ENCODE measurements at regions not wholly inside any gene's neighbourhood (a gene's known extent, or its start where the extent isn't known, plus 50 kb on each side); places are given as distances from the start of the nearest gene placed in this dataset.
A peak's percentile ranks its signal among the peaks of the same experiment; 100 is the strongest.

DNA sequence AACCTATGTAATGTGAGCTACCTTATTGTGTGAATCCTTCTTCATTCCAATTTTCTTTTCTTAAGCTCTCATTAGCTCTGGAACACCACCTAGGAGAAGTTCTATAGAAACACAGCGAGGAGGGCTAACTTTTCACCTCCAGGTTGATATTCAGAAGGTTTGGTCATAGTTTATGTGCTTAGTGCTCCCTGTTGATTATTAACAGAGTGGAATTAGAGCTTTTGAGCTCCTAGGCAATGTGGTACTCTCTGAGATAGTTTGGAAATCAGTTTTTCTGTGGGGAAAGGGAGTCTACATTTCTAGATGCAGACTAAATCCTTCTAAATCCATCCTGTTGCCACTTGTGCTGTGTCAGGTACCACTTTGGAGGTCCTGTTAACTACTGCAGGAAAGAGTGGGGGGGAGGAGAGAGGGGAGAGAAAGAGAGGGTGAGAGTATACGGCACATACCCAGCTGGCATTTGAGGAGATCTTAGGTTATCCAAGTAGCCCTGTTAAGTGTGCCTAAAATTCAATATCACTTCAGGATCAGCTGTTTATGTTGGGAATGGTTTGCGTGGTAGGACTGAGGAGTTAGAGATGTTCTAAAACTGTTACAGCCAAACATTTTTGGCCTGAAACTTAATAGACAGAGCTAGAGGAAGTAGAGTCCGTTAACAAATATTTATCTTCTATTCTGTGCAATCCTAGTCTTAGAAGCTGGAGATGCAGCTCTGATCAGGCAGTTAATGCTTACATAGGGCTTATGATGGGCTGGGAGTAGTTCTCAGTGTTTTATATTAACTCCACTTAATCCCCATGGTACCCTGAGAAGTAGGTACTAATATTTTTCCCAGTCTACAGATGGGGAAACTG, 117.5 kb upstream of the PROK2 start:
- H3K27ac ChIP-seq, result no peak overlapping the region
- CTCF ChIA-PET, result interaction anchor here (1.0 kb wide), 1 partner anchor 27 kb away, joined by 3 read pairs; no protein-coding TSS in a partner anchor
- POLR2A ChIA-PET (ENCODE audit: low non-redundant PET), result no interaction called here
- DNase-seq (ENCODE audit: low spot score), result no peak
- TF ChIP-seq, protein P1, sequence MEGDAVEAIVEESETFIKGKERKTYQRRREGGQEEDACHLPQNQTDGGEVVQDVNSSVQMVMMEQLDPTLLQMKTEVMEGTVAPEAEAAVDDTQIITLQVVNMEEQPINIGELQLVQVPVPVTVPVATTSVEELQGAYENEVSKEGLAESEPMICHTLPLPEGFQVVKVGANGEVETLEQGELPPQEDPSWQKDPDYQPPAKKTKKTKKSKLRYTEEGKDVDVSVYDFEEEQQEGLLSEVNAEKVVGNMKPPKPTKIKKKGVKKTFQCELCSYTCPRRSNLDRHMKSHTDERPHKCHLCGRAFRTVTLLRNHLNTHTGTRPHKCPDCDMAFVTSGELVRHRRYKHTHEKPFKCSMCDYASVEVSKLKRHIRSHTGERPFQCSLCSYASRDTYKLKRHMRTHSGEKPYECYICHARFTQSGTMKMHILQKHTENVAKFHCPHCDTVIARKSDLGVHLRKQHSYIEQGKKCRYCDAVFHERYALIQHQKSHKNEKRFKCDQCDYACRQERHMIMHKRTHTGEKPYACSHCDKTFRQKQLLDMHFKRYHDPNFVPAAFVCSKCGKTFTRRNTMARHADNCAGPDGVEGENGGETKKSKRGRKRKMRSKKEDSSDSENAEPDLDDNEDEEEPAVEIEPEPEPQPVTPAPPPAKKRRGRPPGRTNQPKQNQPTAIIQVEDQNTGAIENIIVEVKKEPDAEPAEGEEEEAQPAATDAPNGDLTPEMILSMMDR (conservative IDR thresholded peaks at IDR 0.05; ENCODE audit: low read depth), result no peak

DNA sequence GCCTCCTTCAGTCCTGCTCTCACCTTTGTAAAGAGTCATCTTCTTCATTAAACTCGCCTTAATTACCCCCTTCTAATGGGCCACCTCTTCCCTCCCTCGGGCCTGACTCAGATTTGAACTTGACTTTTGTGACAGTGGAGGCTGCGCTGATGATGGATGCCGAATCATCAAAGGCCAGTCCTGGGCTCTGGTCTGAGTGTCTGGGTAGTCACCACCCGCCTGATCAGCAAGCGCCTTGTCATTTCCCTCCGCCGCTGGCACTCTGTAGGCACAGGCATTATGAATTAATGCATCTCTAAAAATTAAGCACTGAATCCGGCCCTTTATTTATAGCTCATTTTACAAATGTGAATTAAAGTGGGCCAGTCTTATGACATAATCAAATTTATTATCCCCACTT, 116.7 kb upstream of the PROK2 start:
- POLR2A ChIA-PET (ENCODE audit: low non-redundant PET), result no interaction called here
- no peak overlapping the region for H3K27ac ChIP-seq
- no peak for DNase-seq (ENCODE audit: low spot score)
- CTCF ChIA-PET, result interaction anchor here (1.0 kb wide), 1 partner anchor 26 kb away, joined by 3 read pairs; no protein-coding TSS in a partner anchor
- TF ChIP-seq, protein P1 (conservative IDR thresholded peaks at IDR 0.05; ENCODE audit: low read depth), result no peak

DNA sequence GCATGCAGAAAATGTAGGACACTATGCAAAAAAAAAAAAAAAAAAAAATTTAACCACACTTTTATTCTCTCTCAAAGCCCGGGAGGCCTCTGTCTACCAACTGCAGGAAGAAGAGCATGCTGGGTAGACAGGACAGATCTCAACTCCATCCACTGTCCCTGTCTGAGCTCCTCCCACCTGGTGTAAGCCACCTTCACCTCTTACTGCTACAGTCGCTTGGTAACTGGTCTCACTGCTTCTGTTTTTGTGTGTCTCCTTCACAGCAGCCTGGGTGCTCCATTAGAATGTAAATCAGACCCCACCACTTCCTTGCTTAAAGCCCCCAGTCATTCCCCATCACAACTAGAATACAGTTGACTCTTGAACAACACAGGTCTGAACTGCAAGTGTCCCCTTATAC, 115.1 kb upstream of the PROK2 start:
- no peak for DNase-seq (ENCODE audit: low spot score)
- H3K27ac ChIP-seq, result no peak overlapping the region
- CTCF ChIA-PET, result no interaction called here
- TF ChIP-seq, protein P1 (conservative IDR thresholded peaks at IDR 0.05; ENCODE audit: low read depth), result no peak
- POLR2A ChIA-PET (ENCODE audit: low non-redundant PET), result no interaction called here

DNA sequence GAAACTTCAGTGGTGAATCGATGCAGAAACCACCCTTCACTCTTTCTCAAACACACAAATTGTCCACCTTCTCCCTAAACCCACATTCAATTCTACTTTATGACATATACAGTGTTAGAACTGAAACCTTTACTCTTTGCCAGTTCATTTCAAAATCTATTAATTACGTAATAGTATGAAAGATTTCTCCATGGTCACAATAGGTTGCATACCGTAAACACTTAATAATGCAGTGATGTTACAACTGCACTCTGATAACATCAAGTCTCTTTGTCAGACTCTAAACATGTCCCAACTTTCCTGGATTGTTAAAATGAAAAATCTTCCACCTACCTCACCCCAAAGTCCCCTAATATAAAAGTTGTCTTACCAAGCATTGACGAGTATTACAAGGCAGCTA, 111.8 kb upstream of the PROK2 start:
- CTCF ChIA-PET, result interaction anchor here (0.7 kb wide), 1 partner anchor 17 kb away, joined by 4 read pairs; no protein-coding TSS in a partner anchor
- TF ChIP-seq, protein P1 (conservative IDR thresholded peaks at IDR 0.05; ENCODE audit: low read depth), result no peak
- POLR2A ChIA-PET (ENCODE audit: low non-redundant PET), result no interaction called here

DNA sequence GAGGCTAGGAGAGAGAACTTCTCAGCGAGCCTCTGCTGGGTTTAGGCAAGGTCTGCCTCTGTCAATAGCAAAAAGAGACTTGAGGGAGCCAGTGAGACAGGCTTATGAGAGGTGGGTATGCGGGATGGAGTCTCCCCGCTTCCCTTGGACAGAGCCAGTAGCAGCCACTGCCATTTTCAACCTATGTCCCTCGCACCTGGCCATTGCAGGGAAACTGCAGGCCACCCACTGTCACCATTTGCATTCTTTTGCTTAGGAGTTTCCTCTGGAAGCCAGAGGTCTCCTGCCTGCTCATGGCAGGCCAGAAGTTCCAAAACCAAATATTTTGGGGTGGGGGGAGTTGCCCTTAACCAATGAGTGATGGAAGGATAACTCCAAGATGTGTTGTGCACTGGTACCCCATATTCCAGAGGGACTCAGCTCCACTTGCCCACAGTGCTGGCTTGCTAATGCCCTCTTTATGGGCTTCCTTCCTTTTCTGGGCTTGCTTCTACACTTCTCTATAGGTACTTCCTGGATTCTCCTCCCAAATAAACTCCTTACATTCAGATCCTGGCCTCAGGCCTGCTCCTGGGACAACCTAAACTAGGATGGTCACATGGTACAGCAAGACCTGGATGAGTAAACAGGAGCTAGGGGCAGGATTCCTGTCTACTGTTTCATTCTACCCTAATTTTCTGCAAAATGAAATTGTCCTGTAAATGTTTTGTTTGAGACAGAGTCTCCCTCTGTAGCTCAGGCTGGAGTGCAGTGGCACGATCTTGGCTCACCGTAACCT, 108.9 kb upstream of the PROK2 start:
- ChIA-PET POLR2A (ENCODE audit: low non-redundant PET) (no interaction called here), CTCF (interaction anchor here (0.8 kb wide), 1 partner anchor 13 kb away, joined by 3 read pairs; no protein-coding TSS in a partner anchor)
- no peak overlapping the region for H3K27ac ChIP-seq
- TF ChIP-seq, protein P1 (conservative IDR thresholded peaks at IDR 0.05; ENCODE audit: low read depth), result no peak
- DNase-seq (ENCODE audit: low spot score), result peak; percentile 10

More for the DNA sequence above, 111.8 kb upstream of the PROK2 start:
- no peak overlapping the region for H3K27ac ChIP-seq
- no peak for DNase-seq (ENCODE audit: low spot score)

DNA sequence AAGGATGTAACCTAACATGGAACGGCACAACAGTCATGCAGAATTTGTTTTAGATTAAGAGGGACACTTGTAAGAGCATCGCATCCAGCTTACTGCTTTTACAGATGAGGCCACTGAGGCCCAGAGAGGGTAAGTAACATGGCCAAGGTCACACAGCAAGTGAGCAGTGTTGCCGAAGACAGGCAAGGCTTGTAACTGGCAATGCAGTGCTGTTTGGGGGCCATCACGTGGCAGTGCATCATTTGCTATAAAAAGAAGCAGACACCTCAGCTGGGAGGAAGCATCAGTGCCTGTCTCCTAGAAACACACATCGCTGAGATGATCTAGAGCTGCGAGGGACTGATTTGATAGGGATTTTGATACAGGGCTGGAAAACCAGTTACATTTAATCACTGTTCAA, 108.2 kb upstream of the PROK2 start:
- H3K27ac ChIP-seq, result no peak overlapping the region
- ChIA-PET CTCF (no interaction called here), POLR2A (ENCODE audit: low non-redundant PET) (no interaction called here)
- TF ChIP-seq, protein P1 (conservative IDR thresholded peaks at IDR 0.05; ENCODE audit: low read depth), result no peak
- no peak for DNase-seq (ENCODE audit: low spot score)
